Body of pancreas (tissue), 4 donors: ENCODE measurements at regions not wholly inside any gene's neighbourhood (a gene's known extent, or its start where the extent isn't known, plus 50 kb on each side); places are given as distances from the start of the nearest gene placed in this dataset.

Experiments
- POLR2A ChIP-seq, 3 donors: fragments of 450-650 bp; IDR thresholded peaks; one replicate each; pipeline ENCODE4 v1.6.1; 2016; ENCODE audit warnings: antibody characterized with exemption in 3 of 3, mild to moderate bottlenecking in 2 of 3
- TF ChIP-seq, protein P1 (sequence below), 7 experiments: fragments of 450-650 bp in 4 of 7; fragments of 200-600 bp in 3 of 7; sonication (generic) in 3 of 7; IDR thresholded peaks; one replicate each; pipeline ENCODE4 v1.5.1; 2016 to 2019; ENCODE audit warnings: antibody characterized with exemption in 7 of 7

- TF ChIP-seq, protein P1, sequence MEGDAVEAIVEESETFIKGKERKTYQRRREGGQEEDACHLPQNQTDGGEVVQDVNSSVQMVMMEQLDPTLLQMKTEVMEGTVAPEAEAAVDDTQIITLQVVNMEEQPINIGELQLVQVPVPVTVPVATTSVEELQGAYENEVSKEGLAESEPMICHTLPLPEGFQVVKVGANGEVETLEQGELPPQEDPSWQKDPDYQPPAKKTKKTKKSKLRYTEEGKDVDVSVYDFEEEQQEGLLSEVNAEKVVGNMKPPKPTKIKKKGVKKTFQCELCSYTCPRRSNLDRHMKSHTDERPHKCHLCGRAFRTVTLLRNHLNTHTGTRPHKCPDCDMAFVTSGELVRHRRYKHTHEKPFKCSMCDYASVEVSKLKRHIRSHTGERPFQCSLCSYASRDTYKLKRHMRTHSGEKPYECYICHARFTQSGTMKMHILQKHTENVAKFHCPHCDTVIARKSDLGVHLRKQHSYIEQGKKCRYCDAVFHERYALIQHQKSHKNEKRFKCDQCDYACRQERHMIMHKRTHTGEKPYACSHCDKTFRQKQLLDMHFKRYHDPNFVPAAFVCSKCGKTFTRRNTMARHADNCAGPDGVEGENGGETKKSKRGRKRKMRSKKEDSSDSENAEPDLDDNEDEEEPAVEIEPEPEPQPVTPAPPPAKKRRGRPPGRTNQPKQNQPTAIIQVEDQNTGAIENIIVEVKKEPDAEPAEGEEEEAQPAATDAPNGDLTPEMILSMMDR (IDR thresholded peaks at IDR 0.05): no peak
- no peak for TF ChIP-seq POLR2A (IDR thresholded peaks at IDR 0.05)
Observed at GRCh38 chr3:168654700-168655099, 559.0 kb upstream of the GOLIM4 start.
